EL (cell line): ENCODE measurements at regions not wholly inside any gene's neighbourhood (a gene's known extent, or its start where the extent isn't known, plus 50 kb on each side); places are given as distances from the start of the nearest gene placed in this dataset.
"Not testable (repeated sequence)": the region's sequence is repeated elsewhere in the genome, so short reads cannot be mapped to it uniquely, and the experiment has no call there.

Experiments
- DNase-seq: peaks from one replicate; pipeline ENCODE4 v3.0.0-alpha.2; 2016

DNA sequence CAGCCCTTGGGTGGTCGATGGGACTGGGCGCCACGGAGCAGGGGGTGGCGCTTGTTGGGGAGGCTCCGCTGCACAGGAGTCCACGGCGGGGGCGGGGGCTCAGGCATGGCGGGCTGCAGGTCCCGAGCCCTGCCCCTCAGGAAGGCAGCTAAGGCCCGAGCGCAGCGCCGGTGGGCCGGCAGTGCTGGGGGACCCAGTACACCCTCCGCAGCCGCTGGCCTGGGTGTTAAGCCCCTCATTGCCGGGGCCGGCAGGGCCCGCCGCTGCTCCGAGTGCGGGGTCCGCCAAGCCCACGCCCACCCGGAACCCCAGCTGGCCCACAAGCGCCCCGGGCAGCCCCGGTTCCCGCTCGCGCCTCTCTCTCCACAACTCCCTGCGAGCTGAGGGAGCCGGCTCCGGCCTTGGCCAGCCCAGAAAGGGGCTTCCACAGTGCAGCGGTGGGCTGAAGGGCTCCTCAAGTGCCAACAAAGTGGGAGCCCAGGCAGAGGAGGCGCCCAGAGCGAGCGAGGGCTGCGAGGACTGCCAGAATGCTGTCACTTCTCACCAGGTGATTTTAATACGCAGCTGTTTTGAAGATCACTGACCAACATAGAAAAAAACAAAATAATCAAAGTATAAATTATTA lies 66.1 kb upstream of the NDST4 start:
- DNase-seq = not testable (repeated sequence)

DNA sequence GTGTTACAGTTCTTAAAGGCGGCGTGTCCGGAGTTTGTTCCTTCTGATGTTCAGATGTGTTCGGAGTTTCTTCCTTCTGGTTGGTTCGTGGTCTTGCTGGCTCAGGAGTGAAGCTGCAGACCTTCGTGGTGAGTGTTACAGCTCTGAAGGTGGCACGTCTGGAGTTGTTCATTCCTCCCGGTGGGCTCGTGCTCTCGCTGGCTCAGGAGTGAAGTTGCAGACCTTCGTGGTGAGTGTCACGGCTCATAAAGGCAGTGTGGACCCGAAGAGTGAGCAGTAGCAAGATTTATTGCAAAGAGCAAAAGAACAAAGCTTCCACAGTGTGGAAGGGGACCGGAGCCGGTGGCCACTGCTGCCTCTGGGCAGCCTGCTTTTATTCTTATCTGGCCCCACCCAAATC lies 65.3 kb upstream of the NDST4 start:
- not testable (repeated sequence) for DNase-seq

DNA sequence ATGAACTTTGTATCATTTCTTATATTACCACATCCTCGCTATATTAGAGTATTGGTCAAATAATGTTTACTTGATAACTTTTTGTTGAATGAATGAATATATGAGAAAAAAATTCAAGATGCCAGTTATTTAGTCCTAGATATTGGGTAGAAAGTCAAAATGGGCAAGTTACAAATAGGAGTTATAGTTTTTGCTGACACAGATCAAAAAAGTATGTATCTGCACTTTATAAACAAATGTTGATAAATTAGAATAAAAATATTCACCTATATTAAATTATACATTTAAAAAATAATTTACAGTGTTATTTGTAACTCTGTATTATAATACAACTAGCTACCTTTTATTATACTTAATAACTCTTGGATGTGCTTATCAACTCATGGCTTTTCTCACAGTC lies 57.8 kb upstream of the NDST4 start:
- no peak for DNase-seq

DNA sequence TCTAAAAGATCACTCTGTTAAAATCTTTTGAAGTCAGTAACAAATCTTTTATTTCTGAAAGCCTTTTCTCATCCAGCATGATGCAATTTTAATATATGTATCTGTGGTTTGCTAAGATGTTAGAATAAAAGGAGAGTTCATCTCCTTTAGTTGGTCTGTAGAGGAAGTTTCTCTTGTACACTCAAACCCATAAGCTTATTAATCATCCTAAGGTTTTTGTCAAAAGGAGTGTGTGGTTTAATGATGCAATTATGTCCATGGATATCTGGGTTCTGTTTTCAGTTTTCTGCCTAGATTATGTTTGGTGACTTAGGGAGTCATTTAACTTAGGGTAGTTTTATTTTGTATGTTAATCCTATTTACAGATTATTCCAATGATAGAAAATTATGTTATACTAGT lies 52.1 kb upstream of the NDST4 start:
- DNase-seq = no peak
